ENCODE measurements at regions not wholly inside any gene's neighbourhood (a gene's known extent, or its start where the extent isn't known, plus 50 kb on each side); places are given as distances from the start of the nearest gene placed in this dataset.

GRCh38 chr3:179512378-179512777, 50.3 kb upstream of the ACTL6A start:
- TF ChIP-seq CEBPB (IDR thresholded peaks at IDR 0.05) (no peak), RCOR1 (IDR thresholded peaks at IDR 0.05; ENCODE audit: low read depth, low read length) (no peak), ESRRA (IDR thresholded peaks at IDR 0.05; ENCODE audit: borderline replicate concordance, low read length) (no peak), POLR2A (IDR thresholded peaks at IDR 0.05; ENCODE audit: low read length) (no peak), JUN (IDR thresholded peaks at IDR 0.05) (no peak), CTCF (IDR thresholded peaks at IDR 0.05) (no peak), MAX (IDR thresholded peaks at IDR 0.05) (no peak), ELK1 (IDR thresholded peaks at IDR 0.05; ENCODE audit: low read depth, low read length) (no peak)

All from A549 (cell line).